Suppressor macrophage treated with lipopolysaccharide for 4 hours (primary cell): ENCODE measurements at regions not wholly inside any gene's neighbourhood (a gene's known extent, or its start where the extent isn't known, plus 50 kb on each side); places are given as distances from the start of the nearest gene placed in this dataset.

Experiments used
- DNase-seq: peaks from one replicate; pipeline ENCODE4 v3.0.0-alpha.2; 2020

- no peak for DNase-seq
Measured at GRCh38 chr9:135009794-135010585, 77.5 kb upstream of the OLFM1 start.

GRCh38 chr9:135010586-135010860 lies 76.9 kb upstream of the OLFM1 start:
- DNase-seq, result no peak

GRCh38 chr9:135010921-135011320 lies 76.5 kb upstream of the OLFM1 start:
- no peak for DNase-seq

- no peak for DNase-seq
Measured at GRCh38 chr9:135012166-135012565, 75.3 kb upstream of the OLFM1 start.

- DNase-seq, result no peak
Measured at GRCh38 chr9:135014311-135015010, 73.0 kb upstream of the OLFM1 start.

GRCh38 chr9:135015096-135015495 lies 72.4 kb upstream of the OLFM1 start:
- DNase-seq, result no peak

- DNase-seq, result no peak
Measured at GRCh38 chr9:135015565-135015964, 71.9 kb upstream of the OLFM1 start.

- no peak for DNase-seq
Measured at GRCh38 chr9:135016037-135016640, 71.3 kb upstream of the OLFM1 start.

GRCh38 chr9:135016876-135017275 lies 70.6 kb upstream of the OLFM1 start:
- no peak for DNase-seq

- no peak for DNase-seq
Measured at GRCh38 chr9:135017899-135018298, 69.6 kb upstream of the OLFM1 start.

- no peak for DNase-seq
Measured at GRCh38 chr9:135018306-135018915, 69.1 kb upstream of the OLFM1 start.

GRCh38 chr9:135019224-135019623 lies 68.2 kb upstream of the OLFM1 start:
- no peak for DNase-seq

GRCh38 chr9:135020481-135021392 lies 66.7 kb upstream of the OLFM1 start:
- DNase-seq, result no peak

GRCh38 chr9:135021393-135021789 lies 66.1 kb upstream of the OLFM1 start:
- DNase-seq, result no peak

GRCh38 chr9:135022191-135022870 lies 65.1 kb upstream of the OLFM1 start:
- DNase-seq, result no peak

GRCh38 chr9:135023088-135023785 lies 64.2 kb upstream of the OLFM1 start:
- no peak for DNase-seq

- no peak for DNase-seq
Measured at GRCh38 chr9:135023786-135024405, 63.6 kb upstream of the OLFM1 start.

- DNase-seq, result no peak
Measured at GRCh38 chr9:135029463-135029862, 58.0 kb upstream of the OLFM1 start.

GRCh38 chr9:135029871-135030565 lies 57.5 kb upstream of the OLFM1 start:
- no peak for DNase-seq

- DNase-seq, result no peak
Measured at GRCh38 chr9:135030566-135031226, 56.8 kb upstream of the OLFM1 start.
